22Rv1 (cell line): ENCODE measurements at regions not wholly inside any gene's neighbourhood (a gene's known extent, or its start where the extent isn't known, plus 50 kb on each side); places are given as distances from the start of the nearest gene placed in this dataset.

Experiments used
- CTCF ChIP-seq: fragments of 450-650 bp; IDR thresholded peaks from 2 replicates; pipeline ENCODE4 v1.5.1; 2017; ENCODE audit warnings: mild to moderate bottlenecking
- ZFX ChIP-seq: fragments of 450-650 bp; IDR thresholded peaks from 2 replicates; pipeline ENCODE4 v1.6.1; 2017; ENCODE audit warnings: antibody characterized with exemption, borderline replicate concordance

GRCh38 chr20:4613184-4613583 lies 73.1 kb upstream of the PRNP start:
- TF ChIP-seq CTCF = no peak
- TF ChIP-seq ZFX = no peak
